ENCODE measurements at regions not wholly inside any gene's neighbourhood (a gene's known extent, or its start where the extent isn't known, plus 50 kb on each side); places are given as distances from the start of the nearest gene placed in this dataset.

GRCh38 chr14:38762845-38763244 lies 340.2 kb downstream of the SEC23A start:
- no peaks in the 10 kb centered on the region for H3K36me3 ChIP-seq
- H3K9me3 ChIP-seq, result peaks cover 0 to 10% (median 0%) of the 10 kb centered on the region in 3 donors
- no peaks in the 10 kb centered on the region for H3K4me1 ChIP-seq
- no peak for ATAC-seq
- H3K27me3 ChIP-seq, result no peaks in the 10 kb centered on the region
- no peak overlapping the region for H3K27ac ChIP-seq
- 53 to 75% methylated on average over 2 of the region's 2 CpGs for WGBS, 2 donors (ENCODE audit: low coverage in 1 of 2)
- no peak for TF ChIP-seq EP300 (IDR thresholded peaks at IDR 0.05)
- TF ChIP-seq POLR2AphosphoS5 (IDR thresholded peaks at IDR 0.05), result no peak
- no peak for TF ChIP-seq POLR2A (IDR thresholded peaks at IDR 0.05)
- TF ChIP-seq CTCF (IDR thresholded peaks at IDR 0.05), result no peak
- H3K4me3 ChIP-seq, result no peak overlapping the region

- no peak for ATAC-seq
- no peak for TF ChIP-seq POLR2AphosphoS5 (IDR thresholded peaks at IDR 0.05)
- TF ChIP-seq EP300 (IDR thresholded peaks at IDR 0.05), result no peak
- no peak for TF ChIP-seq CTCF (IDR thresholded peaks at IDR 0.05)
- TF ChIP-seq POLR2A (IDR thresholded peaks at IDR 0.05), result no peak
- Histone ChIP-seq H3K36me3 (no peaks in the 10 kb centered on the region), H3K9me3 (peaks cover 0 to 10% (median 0%) of the 10 kb centered on the region in 3 donors), H3K4me1 (no peaks in the 10 kb centered on the region), H3K27me3 (no peaks in the 10 kb centered on the region), H3K4me3 (no peak overlapping the region), H3K27ac (no peak overlapping the region)
- 75 to 86% methylated on average over 5 of the region's 5 CpGs for WGBS, 2 donors (ENCODE audit: low coverage in 1 of 2)
Measured at GRCh38 chr14:38762426-38762825, 340.6 kb downstream of the SEC23A start.

GRCh38 chr14:38761033-38761432 lies 342.0 kb downstream of the SEC23A start:
- no peak overlapping the region for H3K27ac ChIP-seq
- ATAC-seq, result no peak
- no peaks in the 10 kb centered on the region for H3K4me1 ChIP-seq
- WGBS, 2 donors (ENCODE audit: low coverage in 1 of 2), result 64 to 100% methylated on average over 2 of the region's 2 CpGs
- H3K36me3 ChIP-seq, result no peaks in the 10 kb centered on the region
- no peaks in the 10 kb centered on the region for H3K27me3 ChIP-seq
- no peak overlapping the region for H3K4me3 ChIP-seq
- TF ChIP-seq POLR2A (IDR thresholded peaks at IDR 0.05) (no peak), CTCF (IDR thresholded peaks at IDR 0.05) (no peak), EP300 (IDR thresholded peaks at IDR 0.05) (no peak), POLR2AphosphoS5 (IDR thresholded peaks at IDR 0.05) (no peak)
- peaks cover 0 to 10% (median 0%) of the 10 kb centered on the region in 3 donors for H3K9me3 ChIP-seq

GRCh38 chr14:38758661-38759060 lies 344.4 kb downstream of the SEC23A start:
- no peak for TF ChIP-seq CTCF (IDR thresholded peaks at IDR 0.05)
- no peak for TF ChIP-seq POLR2A (IDR thresholded peaks at IDR 0.05)
- TF ChIP-seq EP300 (IDR thresholded peaks at IDR 0.05), result no peak
- TF ChIP-seq POLR2AphosphoS5 (IDR thresholded peaks at IDR 0.05), result no peak
- Histone ChIP-seq H3K4me3 (no peak overlapping the region), H3K4me1 (no peaks in the 10 kb centered on the region), H3K36me3 (no peaks in the 10 kb centered on the region), H3K27ac (no peak overlapping the region), H3K27me3 (no peaks in the 10 kb centered on the region), H3K9me3 (no peaks in the 10 kb centered on the region)
- 65 to 76% methylated on average over 2 of the region's 2 CpGs for WGBS, 2 donors (ENCODE audit: low coverage in 1 of 2)
- no peak for ATAC-seq

GRCh38 chr14:38755036-38755435 lies 348.0 kb downstream of the SEC23A start:
- Histone ChIP-seq H3K27me3 (no peaks in the 10 kb centered on the region), H3K9me3 (no peaks in the 10 kb centered on the region), H3K36me3 (no peaks in the 10 kb centered on the region), H3K4me1 (no peaks in the 10 kb centered on the region), H3K4me3 (no peak overlapping the region), H3K27ac (no peak overlapping the region)
- no peak for ATAC-seq
- TF ChIP-seq POLR2AphosphoS5 (IDR thresholded peaks at IDR 0.05) (no peak), CTCF (IDR thresholded peaks at IDR 0.05) (no peak), EP300 (IDR thresholded peaks at IDR 0.05) (no peak), POLR2A (IDR thresholded peaks at IDR 0.05) (no peak)
- WGBS, 2 donors (ENCODE audit: low coverage in 1 of 2), result 63 to 83% methylated on average over 3 of the region's 3 CpGs

Measured in gastroesophageal sphincter (tissue), 4 donors.